Activated CD8-positive, alpha-beta memory T cell treated with anti-CD3 and anti-CD28 coated beads for 36 hours (primary cell): ENCODE measurements at regions not wholly inside any gene's neighbourhood (a gene's known extent, or its start where the extent isn't known, plus 50 kb on each side); places are given as distances from the start of the nearest gene placed in this dataset.
"Not testable (repeated sequence)": the region's sequence is repeated elsewhere in the genome, so short reads cannot be mapped to it uniquely, and the experiment has no call there.

Experiments used
- CTCF ChIA-PET: fragments of 350-600 bp; sonication (Branson Sonifier 250); formaldehyde crosslinking; loops from one replicate; lab custom pipeline; 2021; ENCODE audit warnings: antibody characterized with exemption; lab: Charles Lee
- POLR2A ChIA-PET: fragments of 350-600 bp; sonication (Branson Sonifier 250); formaldehyde crosslinking; loops from one replicate; lab custom pipeline; 2021; ENCODE audit warnings: antibody characterized with exemption; lab: Charles Lee

GRCh38 chr7:92988051-92988450 lies 129.7 kb downstream of the SAMD9 start:
- CTCF ChIA-PET = no interaction called here
- POLR2A ChIA-PET = no interaction called here

DNA sequence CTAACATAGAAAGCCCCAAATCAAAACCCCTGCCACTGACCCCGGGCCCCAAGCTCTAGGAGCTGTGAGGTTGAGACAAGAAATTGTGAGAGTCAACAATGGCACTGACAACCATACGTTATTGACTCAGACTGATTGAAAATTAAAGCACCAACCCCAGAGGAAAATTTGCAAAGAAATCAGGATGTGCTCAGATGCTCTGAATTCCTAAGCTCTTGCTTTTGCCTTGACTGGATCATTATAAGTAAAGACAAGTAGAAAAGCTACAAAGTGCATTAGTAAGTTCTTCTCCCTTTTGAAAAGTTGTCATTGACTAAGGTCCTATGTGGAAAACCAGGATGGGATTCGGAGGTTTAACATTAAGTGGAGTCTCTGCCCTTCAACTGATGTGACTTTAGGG lies 130.2 kb downstream of the SAMD9 start:
- CTCF ChIA-PET = no interaction called here
- POLR2A ChIA-PET = no interaction called here

DNA sequence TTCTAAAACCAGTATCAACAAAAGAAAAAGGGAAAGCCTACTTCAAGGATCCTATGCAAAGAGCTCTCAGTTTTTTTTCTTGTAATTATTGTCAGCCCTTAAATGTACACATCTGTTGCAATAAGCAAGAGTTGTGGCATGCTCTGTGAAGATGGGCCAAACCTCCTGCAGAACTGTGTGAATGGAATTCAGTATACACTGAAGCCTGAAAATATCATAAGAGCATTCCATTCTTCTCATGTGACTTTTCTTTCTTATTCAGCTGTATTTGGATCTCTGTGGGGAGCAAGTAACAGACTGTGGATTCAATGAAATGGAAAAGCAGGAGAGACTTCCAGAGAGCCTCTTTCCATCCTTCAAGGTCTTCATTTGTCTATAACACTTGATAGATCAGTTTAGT lies 130.7 kb downstream of the SAMD9 start:
- ChIA-PET CTCF (no interaction called here), POLR2A (no interaction called here)

DNA sequence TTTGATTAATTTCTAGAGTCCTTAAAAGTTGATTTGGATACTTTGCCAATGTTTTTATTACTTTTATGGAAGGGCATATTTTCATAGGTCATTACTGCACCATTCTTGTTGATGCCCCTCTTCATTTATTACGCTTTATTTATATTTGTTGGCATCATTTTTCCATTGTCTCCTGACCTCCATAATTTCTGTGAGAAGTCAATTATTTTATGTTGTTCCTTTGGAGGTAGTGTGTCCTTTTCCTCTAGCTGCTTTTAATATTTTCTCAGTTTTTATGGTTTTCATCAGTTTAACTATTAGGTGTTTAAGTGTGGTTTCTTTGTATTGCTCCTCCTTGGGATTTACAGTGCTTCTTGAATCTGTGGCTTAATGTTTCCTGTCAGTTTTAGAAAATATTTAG lies 134.9 kb downstream of the SAMD9 start:
- ChIA-PET POLR2A (no interaction called here), CTCF (no interaction called here)

DNA sequence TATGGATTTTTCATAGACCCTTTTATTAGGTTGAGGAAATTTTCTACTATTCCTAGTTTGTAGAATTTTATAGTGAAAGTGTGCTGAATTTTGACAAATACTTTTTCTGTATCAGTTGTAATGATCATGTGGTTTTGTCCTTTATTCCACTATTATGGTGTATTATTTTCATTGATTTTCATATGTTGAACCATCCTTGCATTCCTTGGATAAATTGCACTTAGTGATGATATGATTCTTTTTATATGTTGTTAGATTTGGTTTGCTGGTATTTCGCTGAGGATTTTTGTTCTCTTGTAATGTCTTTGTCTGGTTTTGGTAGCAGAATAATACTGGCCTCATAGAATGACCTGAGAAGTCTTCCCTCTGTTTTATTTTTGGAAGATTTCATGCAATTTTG lies 140.6 kb upstream of the CDK6 start:
- CTCF ChIA-PET = no interaction called here
- POLR2A ChIA-PET = no interaction called here

DNA sequence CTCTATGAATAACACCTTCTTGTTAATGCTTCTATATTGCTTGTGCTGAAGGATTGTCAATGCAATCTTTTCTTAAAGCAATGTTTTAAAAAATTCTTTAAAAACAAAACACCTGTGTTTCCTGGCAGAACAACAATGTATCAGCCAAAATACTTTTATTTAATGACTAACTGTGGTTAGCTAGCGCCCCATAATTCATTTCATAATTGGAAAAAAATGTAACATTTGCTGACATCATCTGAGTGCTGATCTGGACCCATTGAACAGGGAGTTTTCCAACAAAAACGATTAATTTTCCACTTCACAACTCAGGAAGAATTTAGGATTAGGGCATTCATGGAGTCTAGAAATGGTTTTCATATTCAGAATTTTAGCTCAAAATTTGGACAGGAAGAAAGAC lies 137.6 kb upstream of the CDK6 start:
- CTCF ChIA-PET = no interaction called here
- POLR2A ChIA-PET = no interaction called here

DNA sequence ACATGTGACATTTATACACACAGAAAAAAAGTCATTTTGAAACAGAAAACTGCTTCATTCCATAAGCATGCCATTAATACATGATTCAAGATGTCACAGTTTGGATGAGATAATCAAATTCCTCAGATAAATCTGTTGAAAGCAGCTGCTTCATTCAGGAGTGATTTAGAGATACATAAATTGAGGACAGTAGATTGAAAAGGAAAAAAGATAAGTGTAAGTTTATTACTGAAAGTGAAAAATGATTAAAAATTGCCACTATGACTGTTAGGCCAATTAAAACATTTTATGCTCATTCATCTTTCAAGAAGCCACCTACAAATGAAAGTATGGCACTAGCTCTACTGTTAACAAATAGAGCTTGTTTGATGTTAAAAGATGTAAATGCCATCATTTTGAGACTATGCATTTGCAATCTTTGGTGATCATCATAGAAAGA lies 136.9 kb upstream of the CDK6 start:
- CTCF ChIA-PET = no interaction called here
- POLR2A ChIA-PET = no interaction called here

DNA sequence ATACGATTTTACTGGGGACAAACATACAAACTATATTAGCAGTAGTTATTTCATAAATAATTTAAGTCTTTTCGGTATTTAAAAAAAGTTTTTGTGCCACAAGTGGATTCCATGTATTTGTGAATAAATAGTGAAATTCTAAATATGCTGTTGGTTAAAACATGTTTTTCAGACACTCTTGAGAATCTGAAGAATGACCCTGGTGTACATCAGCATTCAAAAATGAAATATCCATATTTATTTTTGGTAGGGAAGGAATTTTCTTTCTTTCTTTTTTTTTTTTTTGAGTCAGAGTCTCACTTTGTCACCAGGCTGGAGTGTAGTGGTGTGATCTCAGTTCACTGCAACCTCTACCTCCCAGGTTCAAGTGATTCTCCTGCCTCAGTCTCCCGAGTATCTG lies 136.1 kb upstream of the CDK6 start:
- CTCF ChIA-PET = no interaction called here
- POLR2A ChIA-PET = interaction anchor here (0.7 kb wide), 1 partner anchor 227 kb away, joined by 5 read pairs; no protein-coding TSS in a partner anchor

- POLR2A ChIA-PET = no interaction called here
- CTCF ChIA-PET = no interaction called here
Observed at GRCh38 chr7:92969061-92969460, 132.7 kb upstream of the CDK6 start.

- POLR2A ChIA-PET = no interaction called here
- CTCF ChIA-PET = no interaction called here
Observed at GRCh38 chr7:92968502-92968901, 132.1 kb upstream of the CDK6 start.

DNA sequence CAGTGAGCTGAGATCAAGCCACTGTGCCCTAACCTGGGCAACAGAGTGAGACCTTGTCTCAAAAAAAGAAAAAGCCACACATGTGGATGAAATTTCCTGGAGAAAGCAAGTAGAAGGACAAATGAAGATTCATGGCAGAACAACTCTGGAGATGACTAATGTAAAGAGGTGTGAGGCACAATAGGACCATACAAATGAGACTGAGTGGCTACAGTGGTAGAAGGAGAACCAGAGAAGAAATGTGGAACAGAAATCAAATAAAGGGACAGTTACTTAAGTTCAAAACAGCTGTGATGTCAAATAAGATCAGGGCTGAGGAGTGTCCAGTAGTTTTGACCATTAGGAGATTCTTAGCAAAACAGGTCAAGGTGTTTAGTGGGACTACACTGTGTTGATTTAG lies 130.9 kb upstream of the CDK6 start:
- CTCF ChIA-PET = no interaction called here
- POLR2A ChIA-PET = no interaction called here

DNA sequence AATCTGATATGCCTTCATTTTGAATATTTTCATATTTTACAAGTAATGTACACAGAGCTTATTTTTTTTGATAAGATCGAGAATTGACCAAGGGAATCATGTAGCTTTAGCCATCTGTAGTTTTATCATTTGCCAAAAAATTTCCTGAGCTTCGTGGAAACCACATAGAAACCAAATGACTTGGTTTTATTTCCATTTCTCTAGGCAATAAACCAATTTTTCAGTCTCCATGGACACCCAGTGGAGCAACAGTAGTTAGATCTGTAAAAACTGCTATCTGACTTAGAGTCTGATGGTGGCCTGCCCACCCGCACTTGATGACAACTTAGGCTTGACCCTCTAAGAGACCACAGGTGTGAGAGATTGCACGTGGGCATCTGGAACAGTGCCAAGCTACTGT lies 127.8 kb upstream of the CDK6 start:
- POLR2A ChIA-PET = no interaction called here

DNA sequence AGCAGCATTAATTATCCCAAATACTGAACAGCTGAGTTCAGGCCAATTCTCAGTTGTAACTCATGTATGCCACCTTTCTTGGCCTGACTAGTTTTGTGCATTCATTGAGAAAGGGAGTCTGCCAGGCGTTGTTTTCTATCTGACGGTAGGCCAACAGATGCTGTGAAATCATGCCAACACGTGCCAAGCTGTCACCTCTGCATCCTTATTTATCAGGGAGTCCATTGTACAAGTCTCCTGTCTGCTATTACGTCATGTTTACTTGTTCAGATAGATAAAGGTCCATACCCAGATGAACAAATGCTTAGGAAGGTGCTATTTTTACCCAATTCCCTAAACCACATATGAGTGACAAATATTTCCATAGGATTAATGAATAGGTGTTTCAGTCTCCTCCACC lies 127.2 kb upstream of the CDK6 start:
- POLR2A ChIA-PET = no interaction called here
- CTCF ChIA-PET = no interaction called here

More for the DNA sequence above, 127.8 kb upstream of the CDK6 start:
- CTCF ChIA-PET = no interaction called here

- CTCF ChIA-PET = interaction anchor here (0.9 kb wide), 1 partner anchor 9 kb away, joined by 3 read pairs; no protein-coding TSS in a partner anchor
- POLR2A ChIA-PET = no interaction called here
Observed at GRCh38 chr7:92961961-92962360, 125.6 kb upstream of the CDK6 start.

DNA sequence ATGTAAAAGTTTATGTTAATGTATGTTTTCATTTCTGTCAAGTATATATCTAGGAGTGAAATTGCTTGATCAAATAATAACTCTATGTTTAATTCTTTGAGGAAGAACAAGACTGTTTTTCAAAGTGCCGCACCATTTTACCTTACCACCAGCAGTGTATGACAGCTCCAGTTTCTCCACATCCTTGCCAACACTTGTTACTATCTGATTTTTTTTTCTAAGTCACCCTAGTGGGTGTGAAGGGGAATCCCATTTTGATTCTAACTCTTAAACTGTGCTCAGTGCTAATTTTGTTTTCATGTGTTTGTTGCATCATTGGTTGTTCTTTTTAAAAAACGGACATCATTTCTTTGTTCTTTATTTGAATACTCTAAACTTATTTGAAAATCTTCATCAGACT lies 120.2 kb upstream of the CDK6 start:
- POLR2A ChIA-PET = no interaction called here
- CTCF ChIA-PET = no interaction called here

GRCh38 chr7:92955081-92955480 lies 118.7 kb upstream of the CDK6 start:
- ChIA-PET CTCF (interaction anchor here (1.1 kb wide), 1 partner anchor 30 kb away, joined by 3 read pairs; no protein-coding TSS in a partner anchor), POLR2A (no interaction called here)

- ChIA-PET POLR2A (interaction anchor here (0.9 kb wide), 1 partner anchor 122 kb away, joined by 3 read pairs; no protein-coding TSS in a partner anchor), CTCF (interaction anchor here (1.1 kb wide), 1 partner anchor 8 kb away, joined by 3 read pairs; no protein-coding TSS in a partner anchor)
Observed at GRCh38 chr7:92953657-92954056, 117.3 kb upstream of the CDK6 start.

- CTCF ChIA-PET = no interaction called here
- POLR2A ChIA-PET = interaction anchor here (0.7 kb wide), 1 partner anchor 77 kb away, joined by 16 read pairs; no protein-coding TSS in a partner anchor
Observed at GRCh38 chr7:92949748-92950147, 113.4 kb upstream of the CDK6 start.

GRCh38 chr7:92945840-92946239 lies 109.5 kb upstream of the CDK6 start:
- POLR2A ChIA-PET = no interaction called here

DNA sequence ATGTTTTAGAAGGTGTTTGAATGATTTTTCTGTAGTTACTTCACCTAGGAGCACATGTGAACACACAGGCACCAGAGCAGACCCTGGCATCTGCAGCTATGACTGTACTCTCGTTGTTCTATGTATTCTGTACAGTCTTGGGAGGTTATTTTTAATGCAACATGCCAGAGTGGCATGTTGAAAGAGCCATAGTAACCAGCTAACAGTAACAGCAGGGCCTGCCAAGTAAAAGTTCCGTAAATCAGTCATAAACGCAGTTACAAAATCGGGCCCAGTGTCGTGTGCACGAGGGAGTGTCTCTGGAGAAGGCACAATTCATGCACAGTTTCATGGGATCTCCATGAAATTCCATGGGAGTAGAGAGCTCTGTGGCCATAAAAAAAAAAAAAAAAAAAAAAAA lies 108.3 kb upstream of the CDK6 start:
- ChIA-PET CTCF (interaction anchor here (1.0 kb wide), 1 partner anchor 82 kb away, joined by 4 read pairs; no protein-coding TSS in a partner anchor), POLR2A (no interaction called here)

More at GRCh38 chr7:92945840-92946239, 109.5 kb upstream of the CDK6 start:
- CTCF ChIA-PET = no interaction called here

- POLR2A ChIA-PET, CTCF ChIA-PET: not testable (repeated sequence)
Observed at GRCh38 chr7:92942706-92943105, 106.3 kb upstream of the CDK6 start.
